ENCODE measurements at regions not wholly inside any gene's neighbourhood (a gene's known extent, or its start where the extent isn't known, plus 50 kb on each side); places are given as distances from the start of the nearest gene placed in this dataset.

- Histone ChIP-seq H3K4me3 (ENCODE audit: low read length) (no peak overlapping the region), H3K36me3 (ENCODE audit: control insufficient read depth, insufficient read depth, low read length) (no peaks in the 10 kb centered on the region), H3K9me3 (ENCODE audit: control insufficient read depth, insufficient read depth, low read length) (peaks cover 2% of the 10 kb centered on the region), H3K4me1 (ENCODE audit: control insufficient read depth, insufficient read depth, low read length) (no peaks in the 10 kb centered on the region), H3K27ac (ENCODE audit: low read length) (no peak overlapping the region), H3K27me3 (ENCODE audit: control insufficient read depth, insufficient read depth, low read length) (no peaks in the 10 kb centered on the region)
- H3K27ac Mint-ChIP-seq = no peak overlapping the region
- WGBS (ENCODE audit: insufficient coverage) = 84% methylated on average over 2 of the region's 2 CpGs
- no peak for TF ChIP-seq CTCF (IDR thresholded peaks at IDR 0.05)
- H3K9me3 Mint-ChIP-seq = peaks cover 10 to 16% of the 10 kb centered on the region in 2 donors
- no peaks in the 10 kb centered on the region for H3K27me3 Mint-ChIP-seq (ENCODE audit: low read depth in 2 of 2)
- no peak for DNase-seq
- intact Hi-C loops (cut with micrococcal nuclease) = no loop called here
- H3K36me3 Mint-ChIP-seq = peaks cover 6% of the 10 kb centered on the region
- no peaks in the 10 kb centered on the region for H3K4me1 Mint-ChIP-seq
- ATAC-seq = no peak
- H3K4me3 Mint-ChIP-seq = no peak overlapping the region
Measured at GRCh38 chr2:149885468-149885867, 297.9 kb upstream of the MMADHC start.

- Histone ChIP-seq H3K27me3 (ENCODE audit: control insufficient read depth, insufficient read depth, low read length) (no peaks in the 10 kb centered on the region), H3K27ac (ENCODE audit: low read length) (no peak overlapping the region), H3K4me3 (ENCODE audit: low read length) (no peak overlapping the region), H3K4me1 (ENCODE audit: control insufficient read depth, insufficient read depth, low read length) (no peaks in the 10 kb centered on the region), H3K36me3 (ENCODE audit: control insufficient read depth, insufficient read depth, low read length) (no peaks in the 10 kb centered on the region), H3K9me3 (ENCODE audit: control insufficient read depth, insufficient read depth, low read length) (peaks cover 2% of the 10 kb centered on the region)
- Mint-ChIP-seq H3K9me3 (peaks cover 7 to 13% of the 10 kb centered on the region in 2 donors), H3K4me3 (no peak overlapping the region), H3K27me3 (ENCODE audit: low read depth in 2 of 2) (no peaks in the 10 kb centered on the region), H3K27ac (no peak overlapping the region), H3K4me1 (no peaks in the 10 kb centered on the region), H3K36me3 (peaks cover 6% of the 10 kb centered on the region)
- intact Hi-C loops (cut with micrococcal nuclease) = no loop called here
- ATAC-seq (no peak), DNase-seq (no peak)
- no peak for TF ChIP-seq CTCF (IDR thresholded peaks at IDR 0.05)
Measured at GRCh38 chr2:149884871-149885270, 297.3 kb upstream of the MMADHC start.

GRCh38 chr2:149877913-149878312 is 290.3 kb upstream of the MMADHC start:
- Mint-ChIP-seq H3K9me3 (peaks cover 4 to 23% of the 10 kb centered on the region in 2 donors), H3K27me3 (ENCODE audit: low read depth in 2 of 2) (no peaks in the 10 kb centered on the region), H3K27ac (no peak overlapping the region), H3K36me3 (no peaks in the 10 kb centered on the region), H3K4me3 (no peak overlapping the region), H3K4me1 (no peaks in the 10 kb centered on the region)
- 80% methylated on average over 1 of the region's 1 CpG for WGBS (ENCODE audit: insufficient coverage)
- H3K36me3 ChIP-seq (ENCODE audit: control insufficient read depth, insufficient read depth, low read length) = no peaks in the 10 kb centered on the region
- ATAC-seq = no peak
- H3K4me3 ChIP-seq (ENCODE audit: low read length) = no peak overlapping the region
- H3K9me3 ChIP-seq (ENCODE audit: control insufficient read depth, insufficient read depth, low read length) = no peaks in the 10 kb centered on the region
- no peak for TF ChIP-seq CTCF (IDR thresholded peaks at IDR 0.05)
- H3K27me3 ChIP-seq (ENCODE audit: control insufficient read depth, insufficient read depth, low read length) = no peaks in the 10 kb centered on the region
- no peak for DNase-seq
- no peaks in the 10 kb centered on the region for H3K4me1 ChIP-seq (ENCODE audit: control insufficient read depth, insufficient read depth, low read length)
- intact Hi-C loops (cut with micrococcal nuclease) = no loop called here
- no peak overlapping the region for H3K27ac ChIP-seq (ENCODE audit: low read length)

- no peak overlapping the region for H3K27ac Mint-ChIP-seq
- no peaks in the 10 kb centered on the region for H3K27me3 ChIP-seq (ENCODE audit: control insufficient read depth, insufficient read depth, low read length)
- intact Hi-C loops (cut with micrococcal nuclease) = no loop called here
- ATAC-seq (no peak), DNase-seq (no peak)
- H3K9me3 Mint-ChIP-seq = peaks cover 7 to 23% of the 10 kb centered on the region in 2 donors
- H3K9me3 ChIP-seq (ENCODE audit: control insufficient read depth, insufficient read depth, low read length) = no peaks in the 10 kb centered on the region
- H3K4me1 Mint-ChIP-seq = no peaks in the 10 kb centered on the region
- no peak overlapping the region for H3K4me3 Mint-ChIP-seq
- no peak overlapping the region for H3K27ac ChIP-seq (ENCODE audit: low read length)
- no peaks in the 10 kb centered on the region for H3K36me3 ChIP-seq (ENCODE audit: control insufficient read depth, insufficient read depth, low read length)
- no peak overlapping the region for H3K4me3 ChIP-seq (ENCODE audit: low read length)
- no peak for TF ChIP-seq CTCF (IDR thresholded peaks at IDR 0.05)
- WGBS (ENCODE audit: insufficient coverage) = 33% methylated on average over 2 of the region's 3 CpGs
- no peaks in the 10 kb centered on the region for H3K27me3 Mint-ChIP-seq (ENCODE audit: low read depth in 2 of 2)
- no peaks in the 10 kb centered on the region for H3K4me1 ChIP-seq (ENCODE audit: control insufficient read depth, insufficient read depth, low read length)
- no peaks in the 10 kb centered on the region for H3K36me3 Mint-ChIP-seq
Measured at GRCh38 chr2:149877074-149877473, 289.5 kb upstream of the MMADHC start.
